ENCODE measurements at regions not wholly inside any gene's neighbourhood (a gene's known extent, or its start where the extent isn't known, plus 50 kb on each side); places are given as distances from the start of the nearest gene placed in this dataset.

GRCh38 chr3:177589041-177589650 is 391.9 kb upstream of the TBL1XR1 start:
- Histone ChIP-seq H3K4me1 (no peaks in the 10 kb centered on the region), H3K9me3 (no peaks in the 10 kb centered on the region), H3K4me3 (no peak overlapping the region), H3K27ac (no peak overlapping the region), H3K27me3 (no peaks in the 10 kb centered on the region), H3K36me3 (ENCODE audit: low read depth, missing control alignments) (no peaks in the 10 kb centered on the region)
- no peak for DNase-seq
- TF ChIP-seq POLR2A (IDR thresholded peaks at IDR 0.05) (no peak), CTCF (IDR thresholded peaks at IDR 0.05) (no peak)
- WGBS, 2 donors, result 94 to 95% methylated on average over 3 of the region's 3 CpGs
- intact Hi-C loops (cut with DNase I; ENCODE audit: low total_unique reads), result no loop called here

DNA sequence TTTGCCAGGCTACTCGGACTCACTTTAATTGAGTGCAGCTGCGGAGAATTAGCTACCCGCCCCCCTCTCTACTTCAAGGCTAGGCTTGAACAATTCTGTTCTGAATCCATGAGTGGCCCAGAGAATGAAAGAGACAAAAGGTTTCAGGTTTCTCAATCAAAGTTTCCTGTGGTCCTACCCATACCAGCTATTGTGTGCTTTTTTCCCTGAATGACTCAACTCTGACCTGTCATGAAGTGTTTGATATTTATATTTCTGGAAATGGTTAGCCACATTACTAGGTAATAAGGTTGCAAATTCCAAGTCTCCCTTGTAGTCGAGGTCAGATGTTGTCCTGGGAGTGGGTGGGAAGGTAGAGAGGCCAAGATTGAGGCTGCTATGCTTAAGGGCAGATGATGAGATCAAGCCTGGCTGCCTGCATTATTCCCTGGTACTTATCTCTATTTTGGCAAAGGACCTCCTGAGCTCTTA is 392.7 kb upstream of the TBL1XR1 start:
- no peaks in the 10 kb centered on the region for H3K36me3 ChIP-seq (ENCODE audit: low read depth, missing control alignments)
- intact Hi-C loops (cut with DNase I; ENCODE audit: low total_unique reads), result no loop called here
- no peak overlapping the region for H3K4me3 ChIP-seq
- no peak for DNase-seq
- H3K4me1 ChIP-seq, result no peaks in the 10 kb centered on the region
- no peak overlapping the region for H3K27ac ChIP-seq
- TF ChIP-seq CTCF (IDR thresholded peaks at IDR 0.05), result no peak
- TF ChIP-seq POLR2A (IDR thresholded peaks at IDR 0.05), result no peak
- WGBS, 2 donors, result 65 to 70% methylated on average over 4 of the region's 4 CpGs
- no peaks in the 10 kb centered on the region for H3K9me3 ChIP-seq
- no peaks in the 10 kb centered on the region for H3K27me3 ChIP-seq

DNA sequence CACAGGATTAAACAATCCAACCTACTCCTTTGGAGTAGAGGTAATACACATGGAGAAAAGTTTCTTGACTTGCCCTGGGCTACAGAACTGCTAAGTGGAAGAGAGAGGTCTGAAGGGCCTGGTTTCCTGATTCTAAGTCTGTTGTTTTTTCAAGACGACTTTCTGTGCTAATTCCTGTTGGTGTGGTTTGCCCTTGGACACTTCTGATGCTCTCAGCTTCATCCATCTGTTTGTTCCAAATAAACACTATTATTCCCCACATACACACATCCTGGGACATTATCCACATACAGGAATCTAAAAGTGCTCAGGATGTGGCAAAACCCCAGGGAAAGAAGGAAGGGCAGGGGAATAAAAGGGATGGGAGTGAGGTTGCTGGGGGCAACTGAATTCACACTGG is 393.5 kb upstream of the TBL1XR1 start:
- H3K27ac ChIP-seq, result peak overlapping the region in 1 of 2 donors; percentile 1
- H3K4me1 ChIP-seq, result no peaks in the 10 kb centered on the region
- no peaks in the 10 kb centered on the region for H3K27me3 ChIP-seq
- intact Hi-C loops (cut with DNase I; ENCODE audit: low total_unique reads), result no loop called here
- WGBS, 2 donors, result 36 to 53% methylated on average over 1 of the region's 1 CpG
- H3K9me3 ChIP-seq, result no peaks in the 10 kb centered on the region
- DNase-seq, result no peak
- TF ChIP-seq CTCF (IDR thresholded peaks at IDR 0.05) (no peak), POLR2A (IDR thresholded peaks at IDR 0.05) (no peak)
- no peak overlapping the region for H3K4me3 ChIP-seq
- H3K36me3 ChIP-seq (ENCODE audit: low read depth, missing control alignments), result no peaks in the 10 kb centered on the region

DNA sequence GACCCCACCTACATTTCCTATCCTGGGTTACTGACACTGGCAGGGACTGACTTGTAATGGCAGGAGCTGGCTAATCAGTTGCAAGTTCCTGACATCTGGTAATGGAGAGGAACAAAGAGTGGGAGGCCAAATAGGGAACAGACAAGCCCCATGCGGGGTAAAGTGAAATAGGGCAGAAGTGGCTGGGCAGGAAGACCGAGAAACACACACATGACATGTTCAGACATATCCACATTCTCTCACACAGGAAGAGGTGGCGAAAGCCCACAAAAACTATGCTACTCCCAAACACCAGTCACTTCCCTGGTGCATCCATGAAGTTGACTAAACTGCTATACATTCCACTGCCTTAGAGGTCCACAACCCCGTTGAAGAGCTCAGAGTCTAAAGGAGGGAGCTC is 394.1 kb upstream of the TBL1XR1 start:
- DNase-seq, result peak; percentile 18
- 66 to 69% methylated on average over 3 to 4 of the region's 4 CpGs for WGBS, 2 donors
- no peaks in the 10 kb centered on the region for H3K36me3 ChIP-seq (ENCODE audit: low read depth, missing control alignments)
- H3K4me3 ChIP-seq, result no peak overlapping the region
- no peaks in the 10 kb centered on the region for H3K27me3 ChIP-seq
- H3K27ac ChIP-seq, result no peak overlapping the region
- H3K4me1 ChIP-seq, result no peaks in the 10 kb centered on the region
- no peaks in the 10 kb centered on the region for H3K9me3 ChIP-seq
- TF ChIP-seq CTCF (IDR thresholded peaks at IDR 0.05) (no peak), POLR2A (IDR thresholded peaks at IDR 0.05) (no peak)
- intact Hi-C loops (cut with DNase I; ENCODE audit: low total_unique reads), result no loop called here

DNA sequence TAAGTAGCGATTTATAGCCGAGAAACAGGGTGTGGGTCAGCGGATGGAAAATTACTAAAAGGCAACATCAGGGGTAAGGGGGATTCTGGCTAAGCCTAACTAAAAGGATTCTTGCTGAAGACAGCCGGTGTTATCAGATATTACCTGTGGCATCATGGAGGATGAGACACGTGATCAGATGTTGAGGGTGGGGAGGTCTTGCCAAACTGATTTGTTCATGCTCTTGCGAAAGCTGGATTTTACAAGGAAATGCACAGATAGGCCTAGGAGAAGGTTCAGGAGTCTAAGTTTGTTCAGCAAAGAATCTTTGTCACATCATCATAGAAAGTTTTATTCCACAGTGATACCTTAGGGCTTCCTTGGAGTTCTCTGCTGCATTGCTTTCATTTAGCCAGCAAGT is 396.8 kb upstream of the TBL1XR1 start:
- TF ChIP-seq POLR2A (IDR thresholded peaks at IDR 0.05) (no peak), CTCF (IDR thresholded peaks at IDR 0.05) (no peak)
- WGBS, 2 donors, result 95% methylated on average over 6 of the region's 6 CpGs
- H3K4me1 ChIP-seq, result peaks cover 13% of the 10 kb centered on the region
- H3K4me3 ChIP-seq, result no peak overlapping the region
- H3K9me3 ChIP-seq, result no peaks in the 10 kb centered on the region
- H3K36me3 ChIP-seq (ENCODE audit: low read depth, missing control alignments), result no peaks in the 10 kb centered on the region
- H3K27me3 ChIP-seq, result no peaks in the 10 kb centered on the region
- no peak overlapping the region for H3K27ac ChIP-seq
- no peak for DNase-seq
- intact Hi-C loops (cut with DNase I; ENCODE audit: low total_unique reads), result no loop called here

Measured in testis (tissue), 2 donors.